ENCODE measurements at regions not wholly inside any gene's neighbourhood (a gene's known extent, or its start where the extent isn't known, plus 50 kb on each side); places are given as distances from the start of the nearest gene placed in this dataset.

GRCh38 chr2:129902731-129903585 is 76.5 kb upstream of the RAB6C start:
- Histone ChIP-seq H3K36me3 (replicated peaks) (no peaks in the 10 kb centered on the region), H3K4me3 (ENCODE audit: low read depth, low read length) (no peak overlapping the region), H3K27me3 (replicated peaks) (no peaks in the 10 kb centered on the region), H3K27ac (no peak overlapping the region)
- TF ChIP-seq CTCF (IDR thresholded peaks at IDR 0.05; ENCODE audit: low read depth, low read length, missing control alignments), result no peak
- in situ Hi-C loops (cut with HindIII; ENCODE audit: low pct_ligation_motif_present, low sequenced_read_pairs), result no loop called here
- no peak for DNase-seq

- Histone ChIP-seq H3K27me3 (replicated peaks) (no peaks in the 10 kb centered on the region), H3K4me3 (ENCODE audit: low read depth, low read length) (no peak overlapping the region), H3K27ac (no peak overlapping the region), H3K36me3 (replicated peaks) (no peaks in the 10 kb centered on the region)
- no peak for TF ChIP-seq CTCF (IDR thresholded peaks at IDR 0.05; ENCODE audit: low read depth, low read length, missing control alignments)
- in situ Hi-C loops (cut with HindIII; ENCODE audit: low pct_ligation_motif_present, low sequenced_read_pairs), result no loop called here
- no peak for DNase-seq
Measured at GRCh38 chr2:129903586-129904425, 75.7 kb upstream of the RAB6C start.

GRCh38 chr2:129904532-129905446 is 74.7 kb upstream of the RAB6C start:
- DNase-seq, result no peak
- H3K36me3 ChIP-seq (replicated peaks), result no peaks in the 10 kb centered on the region
- TF ChIP-seq CTCF (IDR thresholded peaks at IDR 0.05; ENCODE audit: low read depth, low read length, missing control alignments), result no peak
- H3K4me3 ChIP-seq (ENCODE audit: low read depth, low read length), result no peak overlapping the region
- in situ Hi-C loops (cut with HindIII; ENCODE audit: low pct_ligation_motif_present, low sequenced_read_pairs), result no loop called here
- H3K27me3 ChIP-seq (replicated peaks), result no peaks in the 10 kb centered on the region
- no peak overlapping the region for H3K27ac ChIP-seq

- H3K27ac ChIP-seq, result no peak overlapping the region
- no peaks in the 10 kb centered on the region for H3K27me3 ChIP-seq (replicated peaks)
- no peak overlapping the region for H3K4me3 ChIP-seq (ENCODE audit: low read depth, low read length)
- in situ Hi-C loops (cut with HindIII; ENCODE audit: low pct_ligation_motif_present, low sequenced_read_pairs), result no loop called here
- TF ChIP-seq CTCF (IDR thresholded peaks at IDR 0.05; ENCODE audit: low read depth, low read length, missing control alignments), result no peak
- DNase-seq, result no peak
- no peaks in the 10 kb centered on the region for H3K36me3 ChIP-seq (replicated peaks)
Measured at GRCh38 chr2:129905664-129906081, 73.8 kb upstream of the RAB6C start.

- in situ Hi-C loops (cut with HindIII; ENCODE audit: low pct_ligation_motif_present, low sequenced_read_pairs), result no loop called here
- no peak overlapping the region for H3K4me3 ChIP-seq (ENCODE audit: low read depth, low read length)
- TF ChIP-seq CTCF (IDR thresholded peaks at IDR 0.05; ENCODE audit: low read depth, low read length, missing control alignments), result no peak
- DNase-seq, result no peak
- no peaks in the 10 kb centered on the region for H3K27me3 ChIP-seq (replicated peaks)
- H3K36me3 ChIP-seq (replicated peaks), result no peaks in the 10 kb centered on the region
- no peak overlapping the region for H3K27ac ChIP-seq
Measured at GRCh38 chr2:129906139-129906860, 73.2 kb upstream of the RAB6C start.

All from brain microvascular endothelial cell (primary cell).